ENCODE measurements at regions not wholly inside any gene's neighbourhood (a gene's known extent, or its start where the extent isn't known, plus 50 kb on each side); places are given as distances from the start of the nearest gene placed in this dataset.

DNA sequence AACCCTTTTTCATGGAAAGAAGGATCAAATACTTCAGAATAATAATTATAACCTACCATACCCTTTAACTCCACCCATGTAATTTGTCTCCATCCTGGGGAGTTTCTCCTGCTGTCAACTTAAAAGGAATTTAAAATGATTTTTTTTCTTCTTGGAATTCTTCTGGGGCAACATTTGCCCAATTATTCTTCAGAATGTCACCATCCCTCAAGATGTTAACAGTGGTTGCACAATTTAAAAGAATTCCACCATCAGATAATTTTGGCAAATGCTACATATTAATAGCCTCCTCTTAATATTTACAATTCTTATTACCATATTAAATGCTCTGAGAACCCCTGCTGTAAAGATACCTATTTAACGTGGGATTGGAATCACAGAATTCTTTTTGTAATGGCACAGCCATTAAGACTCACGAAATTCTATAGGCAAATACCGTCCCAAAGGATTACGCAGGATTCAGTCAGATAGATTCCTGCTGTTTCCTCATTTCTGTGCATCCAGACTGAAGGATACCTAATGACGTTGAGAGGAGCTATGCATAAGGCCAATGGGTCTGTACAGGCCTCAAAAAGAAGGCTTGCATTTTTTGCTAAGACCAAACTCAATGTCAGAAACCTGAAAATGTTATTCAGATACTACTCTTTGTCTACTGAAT, 177.5 kb downstream of the DAD1 start:
- TF ChIP-seq SIN3A (IDR thresholded peaks at IDR 0.05; ENCODE audit: borderline replicate concordance, insufficient read depth, low read length) (no peak), POLR2AphosphoS5 (IDR thresholded peaks at IDR 0.05; ENCODE audit: low read depth, low read length) (no peak), TAF1 (IDR thresholded peaks at IDR 0.05; ENCODE audit: borderline replicate concordance, insufficient read depth, low read length) (no peak)

DNA sequence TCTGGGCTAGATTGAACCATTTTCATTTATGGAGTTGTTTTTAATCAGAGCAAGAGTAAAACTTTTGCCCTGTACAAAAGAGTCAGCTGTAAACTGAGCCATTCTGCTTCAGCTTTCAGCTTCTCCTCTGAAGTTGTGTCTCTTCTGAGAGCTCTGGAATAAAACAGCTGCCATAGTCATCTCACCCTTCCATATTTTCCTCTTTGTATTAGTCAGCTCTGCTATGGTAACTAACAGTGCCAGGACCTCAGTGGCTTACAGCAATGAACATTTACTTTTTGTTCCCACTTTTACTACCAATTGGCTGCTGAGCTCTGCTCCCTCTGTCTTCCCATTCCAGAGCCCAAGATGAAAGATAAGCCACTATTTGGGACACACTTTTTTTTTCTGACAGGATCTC, 178.5 kb downstream of the DAD1 start:
- no peak for TF ChIP-seq SIN3A (IDR thresholded peaks at IDR 0.05; ENCODE audit: borderline replicate concordance, insufficient read depth, low read length)
- TF ChIP-seq FOXP2 (optimal IDR thresholded peaks at IDR 0.05; ENCODE audit: borderline replicate concordance, extremely low read depth, extremely low read length, insufficient read depth) = no peak
- TF ChIP-seq POLR2AphosphoS5 (IDR thresholded peaks at IDR 0.05; ENCODE audit: low read depth, low read length) = no peak
- TF ChIP-seq, protein P1, sequence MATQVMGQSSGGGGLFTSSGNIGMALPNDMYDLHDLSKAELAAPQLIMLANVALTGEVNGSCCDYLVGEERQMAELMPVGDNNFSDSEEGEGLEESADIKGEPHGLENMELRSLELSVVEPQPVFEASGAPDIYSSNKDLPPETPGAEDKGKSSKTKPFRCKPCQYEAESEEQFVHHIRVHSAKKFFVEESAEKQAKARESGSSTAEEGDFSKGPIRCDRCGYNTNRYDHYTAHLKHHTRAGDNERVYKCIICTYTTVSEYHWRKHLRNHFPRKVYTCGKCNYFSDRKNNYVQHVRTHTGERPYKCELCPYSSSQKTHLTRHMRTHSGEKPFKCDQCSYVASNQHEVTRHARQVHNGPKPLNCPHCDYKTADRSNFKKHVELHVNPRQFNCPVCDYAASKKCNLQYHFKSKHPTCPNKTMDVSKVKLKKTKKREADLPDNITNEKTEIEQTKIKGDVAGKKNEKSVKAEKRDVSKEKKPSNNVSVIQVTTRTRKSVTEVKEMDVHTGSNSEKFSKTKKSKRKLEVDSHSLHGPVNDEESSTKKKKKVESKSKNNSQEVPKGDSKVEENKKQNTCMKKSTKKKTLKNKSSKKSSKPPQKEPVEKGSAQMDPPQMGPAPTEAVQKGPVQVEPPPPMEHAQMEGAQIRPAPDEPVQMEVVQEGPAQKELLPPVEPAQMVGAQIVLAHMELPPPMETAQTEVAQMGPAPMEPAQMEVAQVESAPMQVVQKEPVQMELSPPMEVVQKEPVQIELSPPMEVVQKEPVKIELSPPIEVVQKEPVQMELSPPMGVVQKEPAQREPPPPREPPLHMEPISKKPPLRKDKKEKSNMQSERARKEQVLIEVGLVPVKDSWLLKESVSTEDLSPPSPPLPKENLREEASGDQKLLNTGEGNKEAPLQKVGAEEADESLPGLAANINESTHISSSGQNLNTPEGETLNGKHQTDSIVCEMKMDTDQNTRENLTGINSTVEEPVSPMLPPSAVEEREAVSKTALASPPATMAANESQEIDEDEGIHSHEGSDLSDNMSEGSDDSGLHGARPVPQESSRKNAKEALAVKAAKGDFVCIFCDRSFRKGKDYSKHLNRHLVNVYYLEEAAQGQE (IDR thresholded peaks at IDR 0.05; ENCODE audit: insufficient read depth in 1 of 2, low read depth in 2 of 2, low read length in 2 of 2) = no peak
- no peak for TF ChIP-seq TAF1 (IDR thresholded peaks at IDR 0.05; ENCODE audit: borderline replicate concordance, insufficient read depth, low read length)

DNA sequence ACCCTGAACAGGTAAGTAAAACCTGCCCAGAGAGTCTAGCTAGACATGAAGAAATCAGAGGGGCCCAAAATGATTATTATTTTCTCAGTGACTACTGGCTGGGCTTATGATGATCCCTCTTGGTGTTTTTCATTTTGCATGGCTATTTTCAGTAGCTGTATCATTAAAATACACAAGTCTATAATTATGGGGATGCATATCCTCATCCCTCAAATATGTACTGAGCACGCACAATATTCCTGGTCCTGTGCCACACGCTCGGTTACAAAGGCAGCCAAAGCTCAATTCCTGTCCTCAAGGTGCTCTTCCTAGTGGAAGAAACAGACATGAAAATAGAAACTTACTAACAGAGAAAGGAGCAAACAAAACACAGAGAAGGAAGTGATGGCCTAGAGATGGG, 180.0 kb downstream of the DAD1 start:
- TF ChIP-seq POLR2AphosphoS5 (IDR thresholded peaks at IDR 0.05; ENCODE audit: low read depth, low read length) (no peak), FOXP2 (optimal IDR thresholded peaks at IDR 0.05; ENCODE audit: borderline replicate concordance, extremely low read depth, extremely low read length, insufficient read depth) (no peak), TAF1 (IDR thresholded peaks at IDR 0.05; ENCODE audit: borderline replicate concordance, insufficient read depth, low read length) (no peak), SIN3A (IDR thresholded peaks at IDR 0.05; ENCODE audit: borderline replicate concordance, insufficient read depth, low read length) (no peak)
- TF ChIP-seq, protein P1 (IDR thresholded peaks at IDR 0.05; ENCODE audit: insufficient read depth in 1 of 2, low read depth in 2 of 2, low read length in 2 of 2) = no peak

DNA sequence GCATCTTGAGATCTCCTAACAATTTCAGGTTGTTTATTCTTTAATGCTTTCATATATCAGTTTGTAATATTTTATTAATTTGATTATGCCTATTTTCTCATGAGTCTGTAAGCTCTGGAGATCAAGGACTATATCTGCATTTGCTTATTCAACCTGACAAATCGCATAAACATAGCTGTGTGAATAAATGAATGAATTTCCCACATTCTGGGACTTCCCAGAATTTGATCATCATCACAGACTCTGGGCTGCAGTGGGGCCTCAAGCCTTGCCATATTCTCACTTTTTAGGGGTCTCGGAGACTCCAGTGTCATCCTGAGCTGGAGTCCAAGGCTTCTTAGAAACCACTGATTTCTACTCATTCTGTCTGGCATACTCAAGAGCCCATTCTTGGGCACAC, 180.5 kb downstream of the DAD1 start:
- no peak for TF ChIP-seq POLR2AphosphoS5 (IDR thresholded peaks at IDR 0.05; ENCODE audit: low read depth, low read length)
- no peak for TF ChIP-seq SIN3A (IDR thresholded peaks at IDR 0.05; ENCODE audit: borderline replicate concordance, insufficient read depth, low read length)
- TF ChIP-seq FOXP2 (optimal IDR thresholded peaks at IDR 0.05; ENCODE audit: borderline replicate concordance, extremely low read depth, extremely low read length, insufficient read depth) = no peak
- TF ChIP-seq, protein P1 (IDR thresholded peaks at IDR 0.05; ENCODE audit: insufficient read depth in 1 of 2, low read depth in 2 of 2, low read length in 2 of 2) = no peak
- TF ChIP-seq TAF1 (IDR thresholded peaks at IDR 0.05; ENCODE audit: borderline replicate concordance, insufficient read depth, low read length) = no peak

DNA sequence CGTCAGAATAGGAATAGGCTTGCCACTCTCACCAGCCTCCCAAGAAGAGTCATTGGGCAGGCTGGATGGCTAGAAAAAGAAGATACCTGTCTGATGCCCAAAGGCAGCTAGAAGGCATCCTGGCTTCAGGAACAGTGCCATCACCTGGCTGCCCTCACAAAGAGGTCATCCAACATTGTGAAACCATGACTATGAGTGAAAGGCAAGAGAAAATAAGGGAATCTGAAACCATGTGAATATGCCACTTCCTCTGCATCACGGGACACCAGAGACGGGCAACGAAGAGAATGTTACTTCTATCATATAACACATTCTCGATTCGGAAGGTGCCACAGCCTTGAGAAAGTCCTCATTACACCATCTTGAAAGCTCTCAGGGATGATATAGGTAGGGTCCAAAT, 182.0 kb downstream of the DAD1 start:
- TF ChIP-seq POLR2AphosphoS5 (IDR thresholded peaks at IDR 0.05; ENCODE audit: low read depth, low read length) = no peak
- no peak for TF ChIP-seq SIN3A (IDR thresholded peaks at IDR 0.05; ENCODE audit: borderline replicate concordance, insufficient read depth, low read length)
- TF ChIP-seq, protein P1 (IDR thresholded peaks at IDR 0.05; ENCODE audit: insufficient read depth in 1 of 2, low read depth in 2 of 2, low read length in 2 of 2) = no peak
- TF ChIP-seq FOXP2 (optimal IDR thresholded peaks at IDR 0.05; ENCODE audit: borderline replicate concordance, extremely low read depth, extremely low read length, insufficient read depth) = no peak
- no peak for TF ChIP-seq TAF1 (IDR thresholded peaks at IDR 0.05; ENCODE audit: borderline replicate concordance, insufficient read depth, low read length)

Measured in PFSK-1 (cell line).